ENCODE measurements at regions not wholly inside any gene's neighbourhood (a gene's known extent, or its start where the extent isn't known, plus 50 kb on each side); places are given as distances from the start of the nearest gene placed in this dataset.

DNA sequence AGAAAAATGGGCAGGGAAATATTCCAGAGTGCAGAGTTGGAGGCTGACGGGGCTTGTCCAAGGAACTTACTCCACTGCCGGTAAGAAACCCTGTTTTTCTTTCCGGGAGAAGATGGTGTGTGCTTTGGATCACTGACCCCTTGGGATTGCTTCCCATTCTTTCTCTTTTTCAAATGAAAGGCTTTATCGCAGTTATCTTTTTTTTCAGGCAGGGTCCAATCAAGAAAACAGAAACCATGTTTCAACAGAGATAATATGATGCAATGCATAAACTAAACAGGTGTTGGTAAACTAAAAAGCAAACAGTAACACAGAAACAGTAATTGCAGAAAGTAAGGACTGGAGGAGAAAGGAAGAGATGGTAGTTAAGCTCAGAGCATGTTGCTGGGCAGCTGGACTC is 145.1 kb downstream of the LYPLAL1 start:
- Histone ChIP-seq H3K4me1 (ENCODE audit: control insufficient read depth, insufficient read depth, low read length) (no peaks in the 10 kb centered on the region), H3K4me3 (ENCODE audit: low read depth, low read length) (no peak overlapping the region), H3K27ac (ENCODE audit: extremely low read depth, low read depth, low read length) (no peak overlapping the region), H3K9me3 (ENCODE audit: control insufficient read depth, insufficient read depth, low read depth, low read length) (no peaks in the 10 kb centered on the region), H3K36me3 (ENCODE audit: control insufficient read depth in 2 of 2, insufficient read depth in 1 of 2, low read length in 2 of 2) (no peaks in the 10 kb centered on the region)
- no peak for TF ChIP-seq ZNF184 (tag by site-specific recombination; IDR thresholded peaks at IDR 0.05)
- TF ChIP-seq ZNF596 (tag by site-specific recombination; IDR thresholded peaks at IDR 0.05), result no peak
- TF ChIP-seq ZNF335 (tag by site-specific recombination; conservative IDR thresholded peaks at IDR 0.05), result no peak
- TF ChIP-seq ZNF830 (tag by site-specific recombination; IDR thresholded peaks at IDR 0.05; ENCODE audit: low read depth), result no peak
- no peak for TF ChIP-seq FEZF1 (tag by site-specific recombination; IDR thresholded peaks at IDR 0.05)
- no peak for TF ChIP-seq ZBTB1 (tag by site-specific recombination; IDR thresholded peaks at IDR 0.05)
- TF ChIP-seq, protein P1, sequence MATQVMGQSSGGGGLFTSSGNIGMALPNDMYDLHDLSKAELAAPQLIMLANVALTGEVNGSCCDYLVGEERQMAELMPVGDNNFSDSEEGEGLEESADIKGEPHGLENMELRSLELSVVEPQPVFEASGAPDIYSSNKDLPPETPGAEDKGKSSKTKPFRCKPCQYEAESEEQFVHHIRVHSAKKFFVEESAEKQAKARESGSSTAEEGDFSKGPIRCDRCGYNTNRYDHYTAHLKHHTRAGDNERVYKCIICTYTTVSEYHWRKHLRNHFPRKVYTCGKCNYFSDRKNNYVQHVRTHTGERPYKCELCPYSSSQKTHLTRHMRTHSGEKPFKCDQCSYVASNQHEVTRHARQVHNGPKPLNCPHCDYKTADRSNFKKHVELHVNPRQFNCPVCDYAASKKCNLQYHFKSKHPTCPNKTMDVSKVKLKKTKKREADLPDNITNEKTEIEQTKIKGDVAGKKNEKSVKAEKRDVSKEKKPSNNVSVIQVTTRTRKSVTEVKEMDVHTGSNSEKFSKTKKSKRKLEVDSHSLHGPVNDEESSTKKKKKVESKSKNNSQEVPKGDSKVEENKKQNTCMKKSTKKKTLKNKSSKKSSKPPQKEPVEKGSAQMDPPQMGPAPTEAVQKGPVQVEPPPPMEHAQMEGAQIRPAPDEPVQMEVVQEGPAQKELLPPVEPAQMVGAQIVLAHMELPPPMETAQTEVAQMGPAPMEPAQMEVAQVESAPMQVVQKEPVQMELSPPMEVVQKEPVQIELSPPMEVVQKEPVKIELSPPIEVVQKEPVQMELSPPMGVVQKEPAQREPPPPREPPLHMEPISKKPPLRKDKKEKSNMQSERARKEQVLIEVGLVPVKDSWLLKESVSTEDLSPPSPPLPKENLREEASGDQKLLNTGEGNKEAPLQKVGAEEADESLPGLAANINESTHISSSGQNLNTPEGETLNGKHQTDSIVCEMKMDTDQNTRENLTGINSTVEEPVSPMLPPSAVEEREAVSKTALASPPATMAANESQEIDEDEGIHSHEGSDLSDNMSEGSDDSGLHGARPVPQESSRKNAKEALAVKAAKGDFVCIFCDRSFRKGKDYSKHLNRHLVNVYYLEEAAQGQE (tag by site-specific recombination; IDR thresholded peaks at IDR 0.05), result no peak
- no peak for TF ChIP-seq ZNF132 (tag by site-specific recombination; IDR thresholded peaks at IDR 0.05; ENCODE audit: borderline replicate concordance)
- TF ChIP-seq ZFP41 (tag by site-specific recombination; IDR thresholded peaks at IDR 0.05; ENCODE audit: borderline replicate concordance), result no peak
- TF ChIP-seq HOXA7 (CRISPR knock-in tag; IDR thresholded peaks at IDR 0.05; ENCODE audit: borderline replicate concordance), result no peak
- TF ChIP-seq, protein P2, sequence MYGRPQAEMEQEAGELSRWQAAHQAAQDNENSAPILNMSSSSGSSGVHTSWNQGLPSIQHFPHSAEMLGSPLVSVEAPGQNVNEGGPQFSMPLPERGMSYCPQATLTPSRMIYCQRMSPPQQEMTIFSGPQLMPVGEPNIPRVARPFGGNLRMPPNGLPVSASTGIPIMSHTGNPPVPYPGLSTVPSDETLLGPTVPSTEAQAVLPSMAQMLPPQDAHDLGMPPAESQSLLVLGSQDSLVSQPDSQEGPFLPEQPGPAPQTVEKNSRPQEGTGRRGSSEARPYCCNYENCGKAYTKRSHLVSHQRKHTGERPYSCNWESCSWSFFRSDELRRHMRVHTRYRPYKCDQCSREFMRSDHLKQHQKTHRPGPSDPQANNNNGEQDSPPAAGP (tag by site-specific recombination; IDR thresholded peaks at IDR 0.05), result no peak
- no peak for TF ChIP-seq ZNF777 (tag by site-specific recombination; IDR thresholded peaks at IDR 0.05; ENCODE audit: borderline replicate concordance)
- no peak for TF ChIP-seq ZEB2 (tag by site-specific recombination; IDR thresholded peaks at IDR 0.05)
- no peak for TF ChIP-seq ZBTB7A (tag by site-specific recombination; IDR thresholded peaks at IDR 0.05; ENCODE audit: low read depth)
- CTCF ChIA-PET, result no interaction called here
- POLR2A ChIA-PET, result interaction anchor here (0.7 kb wide), 1 partner anchor 645 kb away, joined by 4 read pairs; no protein-coding TSS in a partner anchor

DNA sequence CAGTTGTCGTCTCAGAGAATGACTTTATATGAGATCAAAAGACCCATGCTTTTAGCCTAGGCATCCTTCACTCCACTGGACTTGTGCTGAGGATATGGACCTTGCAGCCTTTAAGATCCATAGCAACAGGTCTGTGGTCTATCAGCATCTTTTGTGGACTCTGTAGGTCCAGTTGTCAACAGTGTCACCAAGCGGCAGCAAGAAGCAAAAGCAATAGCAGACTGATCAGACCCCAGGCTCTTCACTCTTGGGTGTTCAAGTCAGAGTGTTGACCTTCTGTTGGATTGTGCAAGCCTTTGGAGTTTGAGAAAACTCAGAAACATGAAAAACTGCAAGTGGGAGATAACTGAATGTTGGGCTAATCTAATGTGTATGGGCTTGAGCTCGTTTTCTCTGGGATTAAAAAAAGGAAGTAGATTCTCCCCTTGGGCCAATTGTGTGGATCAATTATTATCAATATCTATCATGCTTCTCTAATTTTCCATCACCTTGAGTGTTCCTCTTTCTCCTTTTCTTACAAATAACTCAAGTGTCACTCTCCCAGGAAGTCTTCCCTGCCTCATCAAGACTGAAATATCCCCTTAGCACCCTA is 144.2 kb downstream of the LYPLAL1 start:
- CTCF ChIA-PET, result interaction anchor here (0.6 to 1.1 kb wide), 3 partner anchors 17 to 95 kb away, joined by 3 to 5 read pairs (median 3); no protein-coding TSS in a partner anchor
- Histone ChIP-seq H3K9me3 (ENCODE audit: control insufficient read depth, insufficient read depth, low read depth, low read length) (no peaks in the 10 kb centered on the region), H3K36me3 (ENCODE audit: control insufficient read depth in 2 of 2, insufficient read depth in 1 of 2, low read length in 2 of 2) (no peaks in the 10 kb centered on the region), H3K27ac (ENCODE audit: extremely low read depth, low read depth, low read length) (no peak overlapping the region), H3K4me3 (ENCODE audit: low read depth, low read length) (no peak overlapping the region), H3K4me1 (ENCODE audit: control insufficient read depth, insufficient read depth, low read length) (no peaks in the 10 kb centered on the region)
- POLR2A ChIA-PET, result no interaction called here
- TF ChIP-seq ZNF610 (tag by site-specific recombination; IDR thresholded peaks at IDR 0.05; ENCODE audit: borderline replicate concordance) (no peak), ZNF121 (tag by site-specific recombination; IDR thresholded peaks at IDR 0.05) (no peak), SCRT2 (tag by site-specific recombination; IDR thresholded peaks at IDR 0.05) (peak; percentile 82), ZNF654 (tag by site-specific recombination; IDR thresholded peaks at IDR 0.05; ENCODE audit: low read depth) (peak; percentile 32), SCRT1 (tag by site-specific recombination; IDR thresholded peaks at IDR 0.05; ENCODE audit: borderline replicate concordance) (peak; percentile 82)
- TF ChIP-seq, protein P3, sequence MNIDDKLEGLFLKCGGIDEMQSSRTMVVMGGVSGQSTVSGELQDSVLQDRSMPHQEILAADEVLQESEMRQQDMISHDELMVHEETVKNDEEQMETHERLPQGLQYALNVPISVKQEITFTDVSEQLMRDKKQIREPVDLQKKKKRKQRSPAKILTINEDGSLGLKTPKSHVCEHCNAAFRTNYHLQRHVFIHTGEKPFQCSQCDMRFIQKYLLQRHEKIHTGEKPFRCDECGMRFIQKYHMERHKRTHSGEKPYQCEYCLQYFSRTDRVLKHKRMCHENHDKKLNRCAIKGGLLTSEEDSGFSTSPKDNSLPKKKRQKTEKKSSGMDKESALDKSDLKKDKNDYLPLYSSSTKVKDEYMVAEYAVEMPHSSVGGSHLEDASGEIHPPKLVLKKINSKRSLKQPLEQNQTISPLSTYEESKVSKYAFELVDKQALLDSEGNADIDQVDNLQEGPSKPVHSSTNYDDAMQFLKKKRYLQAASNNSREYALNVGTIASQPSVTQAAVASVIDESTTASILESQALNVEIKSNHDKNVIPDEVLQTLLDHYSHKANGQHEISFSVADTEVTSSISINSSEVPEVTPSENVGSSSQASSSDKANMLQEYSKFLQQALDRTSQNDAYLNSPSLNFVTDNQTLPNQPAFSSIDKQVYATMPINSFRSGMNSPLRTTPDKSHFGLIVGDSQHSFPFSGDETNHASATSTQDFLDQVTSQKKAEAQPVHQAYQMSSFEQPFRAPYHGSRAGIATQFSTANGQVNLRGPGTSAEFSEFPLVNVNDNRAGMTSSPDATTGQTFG (tag by site-specific recombination; IDR thresholded peaks at IDR 0.05; ENCODE audit: borderline replicate concordance), result no peak
